ENCODE measurements at regions not wholly inside any gene's neighbourhood (a gene's known extent, or its start where the extent isn't known, plus 50 kb on each side); places are given as distances from the start of the nearest gene placed in this dataset.
A peak's percentile ranks its signal among the peaks of the same experiment; 100 is the strongest.
"Not testable (repeated sequence)": the region's sequence is repeated elsewhere in the genome, so short reads cannot be mapped to it uniquely, and the experiment has no call there.

DNA sequence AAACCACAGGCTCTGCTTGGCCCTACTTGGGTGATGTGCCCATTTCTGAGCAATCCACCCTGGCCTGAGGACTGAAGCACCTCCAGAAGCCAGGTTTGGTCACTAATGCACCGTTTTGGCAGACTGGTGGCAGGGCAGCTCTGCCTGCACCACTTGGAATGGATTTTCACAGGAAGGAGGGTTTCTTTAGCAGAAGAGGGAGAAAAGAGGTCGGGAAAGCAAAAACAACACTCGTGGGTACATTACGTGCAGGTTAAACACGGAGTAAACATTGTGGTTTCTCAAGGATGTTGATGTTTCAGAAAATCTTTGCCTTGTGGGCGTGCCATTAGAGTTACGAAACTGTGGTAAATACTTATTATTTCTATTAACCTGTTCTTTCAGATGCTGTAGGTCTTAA is 70.8 kb downstream of the KCNA5 start:
- POLR2A ChIA-PET: no interaction called here
- no peak overlapping the region for H3K4me3 ChIP-seq (ENCODE audit: low read depth in 2 of 2, low read length in 1 of 2)

GRCh38 chr12:5121784-5122183 is 78.1 kb downstream of the KCNA5 start:
- H3K27ac ChIP-seq (ENCODE audit: low read depth in 2 of 2, low read length in 1 of 2); H4K20me1 ChIP-seq (ENCODE audit: insufficient read depth); DNase-seq; CTCF ChIA-PET; H3F3A ChIP-seq (replicated peaks; ENCODE audit: insufficient read depth); H3K27me3 ChIP-seq (ENCODE audit: insufficient read depth); H3K9me2 ChIP-seq; H3K4me2 ChIP-seq; H3K9me3 ChIP-seq; POLR2A ChIA-PET; H2AFZ ChIP-seq (ENCODE audit: low read depth); H3K36me3 ChIP-seq (replicated peaks in 1 of 2; ENCODE audit: control insufficient read depth in 1 of 2, insufficient read depth in 2 of 2, low read length in 1 of 2); H3K4me1 ChIP-seq (ENCODE audit: control insufficient read depth in 1 of 2, insufficient read depth in 2 of 2, low read depth in 1 of 2, low read length in 1 of 2): not testable (repeated sequence)
- Histone ChIP-seq H3K9ac (0 out of 2 replicates have a peak overlapping the region, but pooled peaks have one; percentile 56), H3K4me3 (ENCODE audit: low read depth in 2 of 2, low read length in 1 of 2) (peak overlapping the region; percentile 19 to 60; a peak in 2 of 4 replicates), H3K79me2 (ENCODE audit: insufficient read depth) (peaks cover 14% of the 10 kb centered on the region)
- peak; percentile 31; the same call in 1 of the 2 replicates for TF ChIP-seq YY1 (IDR thresholded peaks at IDR 0.05; ENCODE audit: low read depth)
- 0% methylated on average over 1 of the region's 20 CpGs for WGBS (ENCODE audit: low lambda C conversion rate)

More for the DNA sequence above, 70.8 kb downstream of the KCNA5 start:
- H4K20me1 ChIP-seq (ENCODE audit: insufficient read depth): no peaks in the 10 kb centered on the region
- DNase-seq: no peak
- WGBS (ENCODE audit: low lambda C conversion rate): 13% methylated on average over 7 of the region's 7 CpGs
- no peaks in the 10 kb centered on the region for H3K4me1 ChIP-seq (ENCODE audit: control insufficient read depth in 1 of 2, insufficient read depth in 2 of 2, low read depth in 1 of 2, low read length in 1 of 2)
- no peaks in the 10 kb centered on the region for H3K36me3 ChIP-seq (replicated peaks in 1 of 2; ENCODE audit: control insufficient read depth in 1 of 2, insufficient read depth in 2 of 2, low read length in 1 of 2)
- no peaks in the 10 kb centered on the region for H3K9me3 ChIP-seq
- H3K27ac ChIP-seq (ENCODE audit: low read depth in 2 of 2, low read length in 1 of 2): no peak overlapping the region
- CTCF ChIA-PET: no interaction called here
- H3K4me2 ChIP-seq: no peak overlapping the region
- no peak overlapping the region for H2AFZ ChIP-seq (ENCODE audit: low read depth)
- no peaks in the 10 kb centered on the region for H3F3A ChIP-seq (replicated peaks; ENCODE audit: insufficient read depth)
- H3K27me3 ChIP-seq (ENCODE audit: insufficient read depth): peaks cover 4% of the 10 kb centered on the region; the same call in 1 of the 2 replicates
- H3K79me2 ChIP-seq (ENCODE audit: insufficient read depth): no peaks in the 10 kb centered on the region
- no peak overlapping the region for H3K9ac ChIP-seq
- no peaks in the 10 kb centered on the region for H3K9me2 ChIP-seq
- TF ChIP-seq RAD21 (IDR thresholded peaks at IDR 0.05; ENCODE audit: low read length): no peak
- TF ChIP-seq MAX (IDR thresholded peaks at IDR 0.05; ENCODE audit: low read depth): no peak
- no peak for TF ChIP-seq RCOR1 (IDR thresholded peaks at IDR 0.05; ENCODE audit: low read length)
- TF ChIP-seq FOSL2 (IDR thresholded peaks at IDR 0.05; ENCODE audit: borderline replicate concordance, low read depth): no peak
- TF ChIP-seq EP300 (IDR thresholded peaks at IDR 0.05; ENCODE audit: borderline replicate concordance in 1 of 2, low read depth in 1 of 2, low read length in 1 of 2): no peak
- no peak for TF ChIP-seq EZH2phosphoT487 (IDR thresholded peaks at IDR 0.05; ENCODE audit: borderline replicate concordance, low read depth)
- no peak for TF ChIP-seq TAF1 (IDR thresholded peaks at IDR 0.05; ENCODE audit: borderline replicate concordance, low read depth, low read length)

GRCh38 chr12:5122256-5122831 is 78.7 kb downstream of the KCNA5 start:
- H3K4me1 ChIP-seq (ENCODE audit: control insufficient read depth in 1 of 2, insufficient read depth in 2 of 2, low read depth in 1 of 2, low read length in 1 of 2); POLR2A ChIA-PET; H3F3A ChIP-seq (replicated peaks; ENCODE audit: insufficient read depth); H4K20me1 ChIP-seq (ENCODE audit: insufficient read depth); H3K36me3 ChIP-seq (replicated peaks in 1 of 2; ENCODE audit: control insufficient read depth in 1 of 2, insufficient read depth in 2 of 2, low read length in 1 of 2); H3K9me3 ChIP-seq; CTCF ChIA-PET; H2AFZ ChIP-seq (ENCODE audit: low read depth); H3K9me2 ChIP-seq; H3K27me3 ChIP-seq (ENCODE audit: insufficient read depth): not testable (repeated sequence)
- TF ChIP-seq YY1 (IDR thresholded peaks at IDR 0.05; ENCODE audit: low read depth) (peak; percentile 55; the same call in 1 of the 2 replicates), TAF1 (IDR thresholded peaks at IDR 0.05; ENCODE audit: borderline replicate concordance, low read depth, low read length) (0 out of 2 replicates have a peak, but pooled peaks have one; percentile 24)
- Histone ChIP-seq H3K27ac (ENCODE audit: low read depth in 2 of 2, low read length in 1 of 2) (peak overlapping the region; percentile 47 to 79), H3K4me3 (ENCODE audit: low read depth in 2 of 2, low read length in 1 of 2) (peak overlapping the region; percentile 49 to 60), H3K9ac (peak overlapping the region; percentile 56; the same call in 1 of the 2 replicates), H3K79me2 (ENCODE audit: insufficient read depth) (peaks cover 16% of the 10 kb centered on the region), H3K4me2 (peak overlapping the region; percentile 80)
- DNase-seq: peak; percentile 16
- WGBS (ENCODE audit: low lambda C conversion rate): 7% methylated on average over 7 of the region's 14 CpGs
